ENCODE measurements at regions not wholly inside any gene's neighbourhood (a gene's known extent, or its start where the extent isn't known, plus 50 kb on each side); places are given as distances from the start of the nearest gene placed in this dataset.

DNA sequence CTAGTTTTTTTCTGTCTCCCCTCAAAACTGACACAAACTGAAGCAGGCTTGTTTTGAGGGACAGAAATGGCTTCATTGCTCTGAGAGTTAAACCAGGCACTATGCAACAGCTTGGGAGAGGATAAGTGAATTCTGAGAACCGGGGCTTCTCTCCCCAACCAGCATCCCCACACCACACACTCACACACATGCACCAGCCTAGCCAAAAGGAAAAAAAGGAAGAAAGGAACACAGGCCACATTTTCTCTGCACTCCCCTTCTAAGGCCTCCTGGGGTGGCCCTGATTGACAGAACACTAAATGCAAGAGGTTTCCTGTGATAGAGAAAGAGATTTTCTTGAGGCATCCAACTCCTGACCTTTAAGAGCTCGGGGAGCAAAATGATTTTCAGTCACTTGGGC, 177.5 kb downstream of the TLE3 start:
- TF ChIP-seq, protein P1, sequence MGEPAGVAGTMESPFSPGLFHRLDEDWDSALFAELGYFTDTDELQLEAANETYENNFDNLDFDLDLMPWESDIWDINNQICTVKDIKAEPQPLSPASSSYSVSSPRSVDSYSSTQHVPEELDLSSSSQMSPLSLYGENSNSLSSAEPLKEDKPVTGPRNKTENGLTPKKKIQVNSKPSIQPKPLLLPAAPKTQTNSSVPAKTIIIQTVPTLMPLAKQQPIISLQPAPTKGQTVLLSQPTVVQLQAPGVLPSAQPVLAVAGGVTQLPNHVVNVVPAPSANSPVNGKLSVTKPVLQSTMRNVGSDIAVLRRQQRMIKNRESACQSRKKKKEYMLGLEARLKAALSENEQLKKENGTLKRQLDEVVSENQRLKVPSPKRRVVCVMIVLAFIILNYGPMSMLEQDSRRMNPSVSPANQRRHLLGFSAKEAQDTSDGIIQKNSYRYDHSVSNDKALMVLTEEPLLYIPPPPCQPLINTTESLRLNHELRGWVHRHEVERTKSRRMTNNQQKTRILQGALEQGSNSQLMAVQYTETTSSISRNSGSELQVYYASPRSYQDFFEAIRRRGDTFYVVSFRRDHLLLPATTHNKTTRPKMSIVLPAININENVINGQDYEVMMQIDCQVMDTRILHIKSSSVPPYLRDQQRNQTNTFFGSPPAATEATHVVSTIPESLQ (CRISPR knock-in tag; IDR thresholded peaks at IDR 0.05): no peak
- TF ChIP-seq, protein P2, sequence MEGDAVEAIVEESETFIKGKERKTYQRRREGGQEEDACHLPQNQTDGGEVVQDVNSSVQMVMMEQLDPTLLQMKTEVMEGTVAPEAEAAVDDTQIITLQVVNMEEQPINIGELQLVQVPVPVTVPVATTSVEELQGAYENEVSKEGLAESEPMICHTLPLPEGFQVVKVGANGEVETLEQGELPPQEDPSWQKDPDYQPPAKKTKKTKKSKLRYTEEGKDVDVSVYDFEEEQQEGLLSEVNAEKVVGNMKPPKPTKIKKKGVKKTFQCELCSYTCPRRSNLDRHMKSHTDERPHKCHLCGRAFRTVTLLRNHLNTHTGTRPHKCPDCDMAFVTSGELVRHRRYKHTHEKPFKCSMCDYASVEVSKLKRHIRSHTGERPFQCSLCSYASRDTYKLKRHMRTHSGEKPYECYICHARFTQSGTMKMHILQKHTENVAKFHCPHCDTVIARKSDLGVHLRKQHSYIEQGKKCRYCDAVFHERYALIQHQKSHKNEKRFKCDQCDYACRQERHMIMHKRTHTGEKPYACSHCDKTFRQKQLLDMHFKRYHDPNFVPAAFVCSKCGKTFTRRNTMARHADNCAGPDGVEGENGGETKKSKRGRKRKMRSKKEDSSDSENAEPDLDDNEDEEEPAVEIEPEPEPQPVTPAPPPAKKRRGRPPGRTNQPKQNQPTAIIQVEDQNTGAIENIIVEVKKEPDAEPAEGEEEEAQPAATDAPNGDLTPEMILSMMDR (IDR thresholded peaks at IDR 0.05): no peak
- TF ChIP-seq, protein P3, sequence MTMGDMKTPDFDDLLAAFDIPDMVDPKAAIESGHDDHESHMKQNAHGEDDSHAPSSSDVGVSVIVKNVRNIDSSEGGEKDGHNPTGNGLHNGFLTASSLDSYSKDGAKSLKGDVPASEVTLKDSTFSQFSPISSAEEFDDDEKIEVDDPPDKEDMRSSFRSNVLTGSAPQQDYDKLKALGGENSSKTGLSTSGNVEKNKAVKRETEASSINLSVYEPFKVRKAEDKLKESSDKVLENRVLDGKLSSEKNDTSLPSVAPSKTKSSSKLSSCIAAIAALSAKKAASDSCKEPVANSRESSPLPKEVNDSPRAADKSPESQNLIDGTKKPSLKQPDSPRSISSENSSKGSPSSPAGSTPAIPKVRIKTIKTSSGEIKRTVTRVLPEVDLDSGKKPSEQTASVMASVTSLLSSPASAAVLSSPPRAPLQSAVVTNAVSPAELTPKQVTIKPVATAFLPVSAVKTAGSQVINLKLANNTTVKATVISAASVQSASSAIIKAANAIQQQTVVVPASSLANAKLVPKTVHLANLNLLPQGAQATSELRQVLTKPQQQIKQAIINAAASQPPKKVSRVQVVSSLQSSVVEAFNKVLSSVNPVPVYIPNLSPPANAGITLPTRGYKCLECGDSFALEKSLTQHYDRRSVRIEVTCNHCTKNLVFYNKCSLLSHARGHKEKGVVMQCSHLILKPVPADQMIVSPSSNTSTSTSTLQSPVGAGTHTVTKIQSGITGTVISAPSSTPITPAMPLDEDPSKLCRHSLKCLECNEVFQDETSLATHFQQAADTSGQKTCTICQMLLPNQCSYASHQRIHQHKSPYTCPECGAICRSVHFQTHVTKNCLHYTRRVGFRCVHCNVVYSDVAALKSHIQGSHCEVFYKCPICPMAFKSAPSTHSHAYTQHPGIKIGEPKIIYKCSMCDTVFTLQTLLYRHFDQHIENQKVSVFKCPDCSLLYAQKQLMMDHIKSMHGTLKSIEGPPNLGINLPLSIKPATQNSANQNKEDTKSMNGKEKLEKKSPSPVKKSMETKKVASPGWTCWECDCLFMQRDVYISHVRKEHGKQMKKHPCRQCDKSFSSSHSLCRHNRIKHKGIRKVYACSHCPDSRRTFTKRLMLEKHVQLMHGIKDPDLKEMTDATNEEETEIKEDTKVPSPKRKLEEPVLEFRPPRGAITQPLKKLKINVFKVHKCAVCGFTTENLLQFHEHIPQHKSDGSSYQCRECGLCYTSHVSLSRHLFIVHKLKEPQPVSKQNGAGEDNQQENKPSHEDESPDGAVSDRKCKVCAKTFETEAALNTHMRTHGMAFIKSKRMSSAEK (CRISPR knock-in tag; IDR thresholded peaks at IDR 0.05; ENCODE audit: borderline replicate concordance): no peak
- TF ChIP-seq GTF2I (CRISPR knock-in tag; conservative IDR thresholded peaks at IDR 0.05): no peak
- no peak for TF ChIP-seq KAT7 (CRISPR knock-in tag; IDR thresholded peaks at IDR 0.05; ENCODE audit: borderline replicate concordance)
- TF ChIP-seq, protein P4, sequence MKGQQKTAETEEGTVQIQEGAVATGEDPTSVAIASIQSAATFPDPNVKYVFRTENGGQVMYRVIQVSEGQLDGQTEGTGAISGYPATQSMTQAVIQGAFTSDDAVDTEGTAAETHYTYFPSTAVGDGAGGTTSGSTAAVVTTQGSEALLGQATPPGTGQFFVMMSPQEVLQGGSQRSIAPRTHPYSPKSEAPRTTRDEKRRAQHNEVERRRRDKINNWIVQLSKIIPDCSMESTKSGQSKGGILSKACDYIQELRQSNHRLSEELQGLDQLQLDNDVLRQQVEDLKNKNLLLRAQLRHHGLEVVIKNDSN (CRISPR knock-in tag; IDR thresholded peaks at IDR 0.05): no peak
- no peak for TF ChIP-seq CREM (CRISPR knock-in tag; IDR thresholded peaks at IDR 0.05)
- TF ChIP-seq ELF4 (CRISPR knock-in tag; IDR thresholded peaks at IDR 0.05; ENCODE audit: low read depth): no peak
- TF ChIP-seq, protein P5, sequence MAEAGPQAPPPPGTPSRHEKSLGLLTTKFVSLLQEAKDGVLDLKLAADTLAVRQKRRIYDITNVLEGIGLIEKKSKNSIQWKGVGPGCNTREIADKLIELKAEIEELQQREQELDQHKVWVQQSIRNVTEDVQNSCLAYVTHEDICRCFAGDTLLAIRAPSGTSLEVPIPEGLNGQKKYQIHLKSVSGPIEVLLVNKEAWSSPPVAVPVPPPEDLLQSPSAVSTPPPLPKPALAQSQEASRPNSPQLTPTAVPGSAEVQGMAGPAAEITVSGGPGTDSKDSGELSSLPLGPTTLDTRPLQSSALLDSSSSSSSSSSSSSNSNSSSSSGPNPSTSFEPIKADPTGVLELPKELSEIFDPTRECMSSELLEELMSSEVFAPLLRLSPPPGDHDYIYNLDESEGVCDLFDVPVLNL (CRISPR knock-in tag; IDR thresholded peaks at IDR 0.05; ENCODE audit: borderline replicate concordance, low read depth): no peak
- no peak for TF ChIP-seq NFYB (CRISPR knock-in tag; conservative IDR thresholded peaks at IDR 0.05; ENCODE audit: low read depth)
- TF ChIP-seq ZNF219 (CRISPR knock-in tag; IDR thresholded peaks at IDR 0.05; ENCODE audit: borderline replicate concordance): no peak
- TF ChIP-seq RELA (CRISPR knock-in tag; IDR thresholded peaks at IDR 0.05; ENCODE audit: borderline replicate concordance): no peak
- TF ChIP-seq ZNF416 (CRISPR knock-in tag; IDR thresholded peaks at IDR 0.05): no peak
- no peak for TF ChIP-seq JUN (CRISPR knock-in tag; IDR thresholded peaks at IDR 0.05)

All from WTC11 (cell line).